CD14-positive monocyte (primary cell): ENCODE measurements at regions not wholly inside any gene's neighbourhood (a gene's known extent, or its start where the extent isn't known, plus 50 kb on each side); places are given as distances from the start of the nearest gene placed in this dataset.

Source experiments
- DNase-seq, 3 donors: peaks; one replicate each; pipeline ENCODE4 v3.0.0-alpha.2; 2011 to 2022
- H2AFZ ChIP-seq: 2 replicates; pipeline ENCODE4 v1.6.0; 2012; ENCODE audit warnings: mild to moderate bottlenecking, low read depth, low read length, inconsistent platforms; ENCODE audit not compliant: insufficient read depth, poor library complexity, severe bottlenecking
- H3K27ac ChIP-seq, 2 donors: 1 replicate in 1 of 2; 2 replicates in 1 of 2; pipeline ENCODE4 v1.5.1; 2012 to 2013; ENCODE audit warnings: low read length in 2 of 2, control low read depth in 1 of 2, inconsistent platforms in 1 of 2, low read depth in 1 of 2, mild to moderate bottlenecking in 1 of 2
- H3K27me3 ChIP-seq, 2 donors: one replicate each; pipeline versions ENCODE4 v1.6.0 to v1.6.1; 2011 to 2013; ENCODE audit warnings: low read length in 2 of 2; ENCODE audit not compliant: control insufficient read depth in 2 of 2, insufficient read depth in 2 of 2
- H3K36me3 ChIP-seq, 2 donors: replicated peaks in 1 of 2; 1 replicate in 1 of 2; 2 replicates in 1 of 2; pipeline versions ENCODE4 v1.5.1 to v1.6.1; 2012 to 2013; ENCODE audit warnings: low read length in 2 of 2, control low read depth in 1 of 2, inconsistent platforms in 1 of 2, mild to moderate bottlenecking in 1 of 2; ENCODE audit not compliant: insufficient read depth in 2 of 2, control insufficient read depth in 1 of 2
- H3K4me1 ChIP-seq, 2 donors: 1 replicate in 1 of 2; 2 replicates in 1 of 2; pipeline versions ENCODE4 v1.5.1 to v1.6.1; 2012 to 2013; ENCODE audit warnings: low read length in 2 of 2, control low read depth in 1 of 2, inconsistent platforms in 1 of 2, mild to moderate bottlenecking in 1 of 2, moderate library complexity in 1 of 2; ENCODE audit not compliant: insufficient read depth in 2 of 2, control insufficient read depth in 1 of 2
- H3K4me2 ChIP-seq: replicated peaks from 2 replicates; pipeline ENCODE3; 2012; ENCODE audit warnings: low read length, moderate library complexity, mild to moderate bottlenecking; ENCODE audit not compliant: poor library complexity, severe bottlenecking; ENCODE audit errors: extremely low read depth
- H3K4me3 ChIP-seq, 3 experiments: fragments of 200-600 bp in 1 of 3; sonication (generic) in 1 of 3; replicated peaks in 1 of 3; 1 replicate in 2 of 3; 2 replicates in 1 of 3; pipeline ENCODE4 v1.5.1; 2011 to 2013; ENCODE audit warnings: low read length in 3 of 3, mild to moderate bottlenecking in 3 of 3, control low read depth in 2 of 3, low read depth in 2 of 3, inconsistent platforms in 1 of 3, moderate library complexity in 1 of 3
- H3K79me2 ChIP-seq: 2 replicates; pipeline ENCODE4 v1.6.0; 2012; ENCODE audit warnings: mild to moderate bottlenecking, control low read depth, inconsistent platforms, low read length, moderate library complexity; ENCODE audit not compliant: insufficient read depth
- H3K9ac ChIP-seq: 2 replicates; pipeline ENCODE4 v1.6.0; 2017; ENCODE audit warnings: low read length, mild to moderate bottlenecking; ENCODE audit not compliant: insufficient read depth, poor library complexity, severe bottlenecking
- H3K9me3 ChIP-seq, 2 donors: replicated peaks in 1 of 2; 1 replicate in 1 of 2; 2 replicates in 1 of 2; pipeline versions ENCODE4 v1.5.1 to v1.6.1; 2012 to 2013; ENCODE audit warnings: low read length in 2 of 2, control low read depth in 1 of 2; ENCODE audit not compliant: control insufficient read depth in 1 of 2, insufficient read depth in 1 of 2
- H4K20me1 ChIP-seq: 2 replicates; pipeline ENCODE4 v1.6.0; 2012; ENCODE audit warnings: mild to moderate bottlenecking, low read length, control low read depth, moderate library complexity; ENCODE audit not compliant: insufficient read depth
- H3K27ac Mint-ChIP-seq, 7 donors: one replicate each; pipeline ENCODE4 v1.8.0; 2020; ENCODE audit warnings: mild to moderate bottlenecking in 7 of 7, mixed read lengths in 7 of 7, moderate library complexity in 6 of 7, inconsistent platforms in 2 of 7
- H3K27me3 Mint-ChIP-seq, 3 donors: one replicate each; pipeline ENCODE4 v1.8.0; 2021 to 2022; ENCODE audit warnings: low read depth in 3 of 3, mild to moderate bottlenecking in 3 of 3, mixed read lengths in 3 of 3, moderate library complexity in 3 of 3, inconsistent platforms in 1 of 3
- H3K36me3 Mint-ChIP-seq, 2 donors: one replicate each; pipeline ENCODE4 v1.8.0; 2020; ENCODE audit warnings: mixed read lengths in 2 of 2, inconsistent platforms in 1 of 2, mild to moderate bottlenecking in 1 of 2
- H3K4me1 Mint-ChIP-seq: one replicate; pipeline ENCODE4 v1.8.0; 2020; ENCODE audit warnings: mild to moderate bottlenecking, mixed read lengths
- H3K4me3 Mint-ChIP-seq, 2 donors: one replicate each; pipeline ENCODE4 v1.8.0; 2020; ENCODE audit warnings: mild to moderate bottlenecking in 2 of 2, mixed read lengths in 2 of 2, moderate library complexity in 1 of 2
- H3K9me3 Mint-ChIP-seq, 7 donors: one replicate each; pipeline ENCODE4 v1.8.0; 2020 to 2022; ENCODE audit warnings: mixed read lengths in 7 of 7, mild to moderate bottlenecking in 6 of 7, moderate library complexity in 6 of 7, inconsistent platforms in 2 of 7
- WGBS: methylation state at CpG from one replicate; pipeline ENCODE4 v1.1.5; 2013; ENCODE audit warnings: missing lambda C conversion rate; ENCODE audit not compliant: insufficient coverage; 5-methylcytosine and 5-hydroxymethylcytosine counted together
- intact Hi-C, 2 donors: fragments of 100-400 bp; cut with micrococcal nuclease; formaldehyde crosslinking; loops; one replicate each; pipeline versions ENCODE4 v1.15.0 to v1.15.1; 2023
- TF ChIP-seq, protein P1 (sequence below): fragments of 200-600 bp; IDR thresholded peaks from one replicate; pipeline ENCODE4 v1.8.0; 2022; ENCODE audit warnings: antibody characterized with exemption, mild to moderate bottlenecking

DNA sequence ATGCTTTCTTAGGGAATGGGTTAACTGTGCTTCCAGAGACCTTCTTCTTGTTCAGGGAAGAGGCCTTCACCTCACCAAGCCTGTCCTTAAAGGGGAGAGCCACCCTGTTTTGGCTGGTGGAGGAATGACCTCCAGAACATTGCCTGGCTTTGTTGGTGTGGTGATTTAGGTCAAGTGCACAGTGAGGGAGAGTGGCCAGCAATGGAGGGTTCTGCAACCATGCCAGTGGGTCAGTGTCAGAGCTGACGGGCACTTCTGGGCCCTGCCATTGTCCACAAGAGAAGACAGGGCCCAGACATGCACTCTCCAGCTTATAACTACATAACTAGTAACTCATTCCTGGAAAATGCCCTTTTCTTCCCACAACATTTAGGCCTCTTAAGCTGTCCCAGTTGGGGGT lies 238.5 kb upstream of the AKR1E2 start:
- H3K9ac ChIP-seq = no peak overlapping the region
- no peak overlapping the region for H3K4me2 ChIP-seq
- H3K36me3 Mint-ChIP-seq = no peaks in the 10 kb centered on the region
- H3K9me3 ChIP-seq = no peaks in the 10 kb centered on the region
- no peaks in the 10 kb centered on the region for H4K20me1 ChIP-seq
- no peaks in the 10 kb centered on the region for H3K27me3 ChIP-seq
- no peaks in the 10 kb centered on the region for H3K79me2 ChIP-seq
- no peak for DNase-seq
- no peak overlapping the region for H2AFZ ChIP-seq
- H3K4me3 Mint-ChIP-seq = no peak overlapping the region
- no peaks in the 10 kb centered on the region for H3K27me3 Mint-ChIP-seq
- no peak overlapping the region for H3K27ac Mint-ChIP-seq
- intact Hi-C loops = no loop called here
- H3K4me1 Mint-ChIP-seq = no peaks in the 10 kb centered on the region
- 100% methylated on average over 1 of the region's 1 CpG for WGBS
- H3K27ac ChIP-seq = no peak overlapping the region
- TF ChIP-seq, protein P1, sequence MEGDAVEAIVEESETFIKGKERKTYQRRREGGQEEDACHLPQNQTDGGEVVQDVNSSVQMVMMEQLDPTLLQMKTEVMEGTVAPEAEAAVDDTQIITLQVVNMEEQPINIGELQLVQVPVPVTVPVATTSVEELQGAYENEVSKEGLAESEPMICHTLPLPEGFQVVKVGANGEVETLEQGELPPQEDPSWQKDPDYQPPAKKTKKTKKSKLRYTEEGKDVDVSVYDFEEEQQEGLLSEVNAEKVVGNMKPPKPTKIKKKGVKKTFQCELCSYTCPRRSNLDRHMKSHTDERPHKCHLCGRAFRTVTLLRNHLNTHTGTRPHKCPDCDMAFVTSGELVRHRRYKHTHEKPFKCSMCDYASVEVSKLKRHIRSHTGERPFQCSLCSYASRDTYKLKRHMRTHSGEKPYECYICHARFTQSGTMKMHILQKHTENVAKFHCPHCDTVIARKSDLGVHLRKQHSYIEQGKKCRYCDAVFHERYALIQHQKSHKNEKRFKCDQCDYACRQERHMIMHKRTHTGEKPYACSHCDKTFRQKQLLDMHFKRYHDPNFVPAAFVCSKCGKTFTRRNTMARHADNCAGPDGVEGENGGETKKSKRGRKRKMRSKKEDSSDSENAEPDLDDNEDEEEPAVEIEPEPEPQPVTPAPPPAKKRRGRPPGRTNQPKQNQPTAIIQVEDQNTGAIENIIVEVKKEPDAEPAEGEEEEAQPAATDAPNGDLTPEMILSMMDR = no peak
- peaks cover 0 to 7% (median 0%) of the 10 kb centered on the region in 7 donors for H3K9me3 Mint-ChIP-seq
- no peaks in the 10 kb centered on the region for H3K36me3 ChIP-seq
- H3K4me3 ChIP-seq = no peak overlapping the region
- H3K4me1 ChIP-seq = no peaks in the 10 kb centered on the region

DNA sequence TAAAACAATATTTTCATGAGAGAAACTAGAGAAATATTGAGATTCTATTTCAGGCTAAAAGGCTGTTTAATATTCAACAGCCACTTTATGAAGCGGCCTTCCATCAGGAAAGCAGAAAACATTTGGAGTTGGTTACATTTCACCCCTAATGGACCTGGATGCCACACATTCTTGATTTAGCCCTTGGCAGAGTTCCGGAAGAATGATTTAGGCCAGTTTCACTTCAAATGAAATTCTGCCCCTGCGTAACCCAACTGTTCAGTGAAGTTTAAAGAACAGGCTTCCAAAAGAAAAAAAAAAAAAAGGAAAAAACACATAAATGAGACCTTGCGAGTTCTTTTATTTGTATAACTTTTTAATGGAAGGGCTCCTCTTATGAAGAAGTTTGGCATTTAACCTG lies 239.2 kb upstream of the AKR1E2 start:
- Mint-ChIP-seq H3K27me3 (no peaks in the 10 kb centered on the region), H3K4me1 (no peaks in the 10 kb centered on the region), H3K27ac (no peak overlapping the region), H3K9me3 (peaks cover 0 to 7% (median 0%) of the 10 kb centered on the region in 7 donors), H3K4me3 (no peak overlapping the region), H3K36me3 (no peaks in the 10 kb centered on the region)
- intact Hi-C loops = no loop called here
- Histone ChIP-seq H2AFZ (no peak overlapping the region), H3K79me2 (no peaks in the 10 kb centered on the region), H3K9ac (no peak overlapping the region), H3K4me2 (no peak overlapping the region), H3K4me1 (no peaks in the 10 kb centered on the region), H3K9me3 (no peaks in the 10 kb centered on the region), H3K4me3 (no peak overlapping the region), H4K20me1 (no peaks in the 10 kb centered on the region), H3K36me3 (no peaks in the 10 kb centered on the region), H3K27ac (no peak overlapping the region), H3K27me3 (no peaks in the 10 kb centered on the region)
- WGBS = 100% methylated on average over 1 of the region's 4 CpGs
- TF ChIP-seq, protein P1 = no peak
- DNase-seq = no peak
